Transverse colon (tissue), 4 donors: ENCODE measurements at regions not wholly inside any gene's neighbourhood (a gene's known extent, or its start where the extent isn't known, plus 50 kb on each side); places are given as distances from the start of the nearest gene placed in this dataset.

Source experiments
- DNase-seq: peaks from one replicate; pipeline ENCODE4 v3.0.0-alpha.2; 2019
- H3K27ac ChIP-seq, 4 donors: fragments of 200-600 bp; sonication (generic); 2 replicates each; pipeline ENCODE4 v1.5.1; 2016 to 2018; ENCODE audit warnings: inconsistent platforms in 4 of 4
- H3K27me3 ChIP-seq: fragments of 200-600 bp; sonication (generic); 2 replicates; pipeline ENCODE4 v1.5.1; 2017; ENCODE audit warnings: inconsistent platforms
- H3K36me3 ChIP-seq, 4 donors: fragments of 200-600 bp; sonication (generic); 2 replicates each; pipeline ENCODE4 v1.5.1; 2017 to 2019; ENCODE audit warnings: inconsistent platforms in 4 of 4
- H3K4me1 ChIP-seq, 4 donors: fragments of 200-600 bp; sonication (generic); 2 replicates each; pipeline ENCODE4 v1.5.1; 2017 to 2020; ENCODE audit warnings: inconsistent platforms in 4 of 4
- H3K4me3 ChIP-seq, 4 donors: fragments of 200-600 bp; sonication (generic); 1 replicate in 1 of 4; 2 replicates in 3 of 4; pipeline versions ENCODE4 v1.5.1 to v1.6.1; 2017 to 2019; ENCODE audit warnings: inconsistent platforms in 4 of 4
- H3K9me3 ChIP-seq, 2 donors: fragments of 200-600 bp; sonication (generic); 2 replicates each; pipeline ENCODE4 v1.5.1; 2017 to 2019; ENCODE audit warnings: inconsistent platforms in 2 of 2
- EP300 ChIP-seq: sonication (generic); formaldehyde crosslinking; IDR thresholded peaks from one replicate; pipeline ENCODE4 v1.6.1; 2017; ENCODE audit warnings: antibody characterized with exemption, low read depth
- POLR2A ChIP-seq: fragments of 450-650 bp; IDR thresholded peaks from one replicate; pipeline ENCODE4 v1.6.1; 2016; ENCODE audit warnings: antibody characterized with exemption, mild to moderate bottlenecking, moderate library complexity
- POLR2AphosphoS5 ChIP-seq, 3 donors: sonication (generic); formaldehyde crosslinking; IDR thresholded peaks; one replicate each; pipeline ENCODE4 v1.6.1; 2016; ENCODE audit warnings: antibody characterized with exemption in 3 of 3
- WGBS, 2 donors: methylation state at CpG; one replicate each; pipeline ENCODE4 v1.1.5; 2018; ENCODE audit warnings: low coverage in 1 of 2; 5-methylcytosine and 5-hydroxymethylcytosine counted together
- in situ Hi-C, 4 donors: fragments of 200-750 bp; cut with MboI; loops; one replicate each; pipeline versions ENCODE4 v1.15.0 to v1.15.1; 2017; ENCODE audit warnings: low sequenced_read_pairs in 3 of 4, low pct_ligation_motif_present in 1 of 4, low pct_unique_long_range_greater_than_20kb in 1 of 4
- intact Hi-C: fragments of 100-400 bp; cut with DNase I; formaldehyde crosslinking; loops from one replicate; pipeline ENCODE4 v1.15.1; 2023; ENCODE audit warnings: low total_unique reads
- TF ChIP-seq, protein P1 (sequence below), 5 experiments: fragments of 200-600 bp in 3 of 5; fragments of 450-650 bp in 2 of 5; sonication (generic) in 3 of 5; IDR thresholded peaks; 1 replicate in 2 of 5; 2 replicates in 3 of 5; pipeline ENCODE4 v1.5.1; 2016 to 2017; ENCODE audit warnings: antibody characterized with exemption in 5 of 5, inconsistent platforms in 3 of 5, mild to moderate bottlenecking in 2 of 5, moderate library complexity in 1 of 5

DNA sequence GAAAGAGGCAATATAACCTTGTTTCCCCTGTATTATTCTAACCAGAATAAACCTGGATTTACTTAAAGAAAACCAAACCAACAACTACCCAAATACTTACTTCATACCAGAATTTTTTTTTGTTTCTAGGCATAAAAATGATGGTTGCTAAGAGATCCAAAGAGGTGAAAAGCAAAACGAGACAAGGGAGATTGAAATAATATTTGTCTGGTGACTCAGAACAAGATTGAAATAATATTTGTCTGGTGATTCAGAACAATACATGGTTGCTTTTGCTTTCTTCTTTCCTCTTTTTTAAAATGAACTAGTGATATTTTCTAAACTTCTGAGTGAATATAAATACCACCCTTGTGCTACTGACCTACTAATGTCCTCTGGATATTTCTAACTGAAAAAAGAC is 592.9 kb downstream of the KCTD12 start:
- WGBS, 2 donors, result 15 to 19% methylated on average over 1 of the region's 1 CpG
- Histone ChIP-seq H3K9me3 (no peaks in the 10 kb centered on the region), H3K27ac (no peak overlapping the region), H3K27me3 (no peaks in the 10 kb centered on the region), H3K4me3 (no peak overlapping the region), H3K4me1 (no peaks in the 10 kb centered on the region), H3K36me3 (no peaks in the 10 kb centered on the region)
- intact Hi-C loops (no loop called here), in situ Hi-C loops (no loop called here)
- TF ChIP-seq, protein P1, sequence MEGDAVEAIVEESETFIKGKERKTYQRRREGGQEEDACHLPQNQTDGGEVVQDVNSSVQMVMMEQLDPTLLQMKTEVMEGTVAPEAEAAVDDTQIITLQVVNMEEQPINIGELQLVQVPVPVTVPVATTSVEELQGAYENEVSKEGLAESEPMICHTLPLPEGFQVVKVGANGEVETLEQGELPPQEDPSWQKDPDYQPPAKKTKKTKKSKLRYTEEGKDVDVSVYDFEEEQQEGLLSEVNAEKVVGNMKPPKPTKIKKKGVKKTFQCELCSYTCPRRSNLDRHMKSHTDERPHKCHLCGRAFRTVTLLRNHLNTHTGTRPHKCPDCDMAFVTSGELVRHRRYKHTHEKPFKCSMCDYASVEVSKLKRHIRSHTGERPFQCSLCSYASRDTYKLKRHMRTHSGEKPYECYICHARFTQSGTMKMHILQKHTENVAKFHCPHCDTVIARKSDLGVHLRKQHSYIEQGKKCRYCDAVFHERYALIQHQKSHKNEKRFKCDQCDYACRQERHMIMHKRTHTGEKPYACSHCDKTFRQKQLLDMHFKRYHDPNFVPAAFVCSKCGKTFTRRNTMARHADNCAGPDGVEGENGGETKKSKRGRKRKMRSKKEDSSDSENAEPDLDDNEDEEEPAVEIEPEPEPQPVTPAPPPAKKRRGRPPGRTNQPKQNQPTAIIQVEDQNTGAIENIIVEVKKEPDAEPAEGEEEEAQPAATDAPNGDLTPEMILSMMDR (IDR thresholded peaks at IDR 0.05), result no peak
- TF ChIP-seq EP300 (no peak), POLR2A (no peak), POLR2AphosphoS5 (IDR thresholded peaks at IDR 0.05) (no peak)
- no peak for DNase-seq

DNA sequence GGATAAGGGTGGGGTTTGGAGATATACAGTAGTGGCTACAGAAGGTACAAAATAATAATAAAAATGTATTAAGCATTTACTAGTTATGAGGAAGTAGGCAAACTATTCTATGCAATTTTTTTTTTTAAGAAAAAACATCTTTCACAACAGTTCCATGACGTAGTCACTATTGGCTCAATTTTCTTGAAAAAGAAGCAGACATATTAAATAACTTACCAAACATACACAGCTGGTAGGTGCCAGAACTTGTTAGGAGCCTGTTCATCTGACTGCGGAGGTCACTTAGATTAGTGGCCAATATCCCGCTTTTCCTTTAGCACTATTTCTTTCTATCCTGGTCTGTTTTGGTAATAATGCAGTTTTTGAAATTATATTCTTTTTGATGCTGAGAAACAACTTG is 593.5 kb downstream of the KCTD12 start:
- Histone ChIP-seq H3K4me1 (no peaks in the 10 kb centered on the region), H3K4me3 (no peak overlapping the region), H3K9me3 (no peaks in the 10 kb centered on the region), H3K27ac (no peak overlapping the region), H3K27me3 (no peaks in the 10 kb centered on the region), H3K36me3 (no peaks in the 10 kb centered on the region)
- no peak for DNase-seq
- WGBS, 2 donors, result 91 to 100% methylated on average over 3 of the region's 3 CpGs
- TF ChIP-seq, protein P1 (IDR thresholded peaks at IDR 0.05), result no peak
- TF ChIP-seq EP300 (no peak), POLR2A (no peak), POLR2AphosphoS5 (IDR thresholded peaks at IDR 0.05) (no peak)
- intact Hi-C loops, result no loop called here
- in situ Hi-C loops, result no loop called here

DNA sequence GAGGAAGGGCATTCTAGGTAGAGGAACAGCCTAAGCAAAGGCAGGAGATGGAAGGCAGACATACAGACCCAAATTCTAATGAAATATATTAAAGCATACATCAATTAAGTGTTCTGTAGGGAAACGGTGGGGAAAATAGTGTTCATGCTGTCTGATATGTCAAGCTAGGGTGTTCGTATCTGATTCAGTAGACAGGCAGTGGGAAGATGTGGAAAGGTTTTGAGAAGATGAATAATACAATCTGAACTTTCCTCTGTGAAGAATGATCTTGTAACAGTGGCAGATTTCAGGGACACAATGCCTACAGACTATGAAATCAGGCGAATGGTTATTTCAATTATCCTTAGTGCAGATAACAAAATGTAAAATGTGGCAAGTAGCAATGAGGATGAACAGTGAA is 594.2 kb downstream of the KCTD12 start:
- Histone ChIP-seq H3K27ac (no peak overlapping the region), H3K9me3 (no peaks in the 10 kb centered on the region), H3K4me3 (no peak overlapping the region), H3K36me3 (no peaks in the 10 kb centered on the region), H3K27me3 (no peaks in the 10 kb centered on the region), H3K4me1 (no peaks in the 10 kb centered on the region)
- in situ Hi-C loops (no loop called here), intact Hi-C loops (no loop called here)
- DNase-seq, result no peak
- TF ChIP-seq POLR2A, result no peak
- no peak for TF ChIP-seq POLR2AphosphoS5 (IDR thresholded peaks at IDR 0.05)
- TF ChIP-seq, protein P1 (IDR thresholded peaks at IDR 0.05), result no peak
- no peak for TF ChIP-seq EP300
- 75 to 94% methylated on average over 3 of the region's 3 CpGs for WGBS, 2 donors

DNA sequence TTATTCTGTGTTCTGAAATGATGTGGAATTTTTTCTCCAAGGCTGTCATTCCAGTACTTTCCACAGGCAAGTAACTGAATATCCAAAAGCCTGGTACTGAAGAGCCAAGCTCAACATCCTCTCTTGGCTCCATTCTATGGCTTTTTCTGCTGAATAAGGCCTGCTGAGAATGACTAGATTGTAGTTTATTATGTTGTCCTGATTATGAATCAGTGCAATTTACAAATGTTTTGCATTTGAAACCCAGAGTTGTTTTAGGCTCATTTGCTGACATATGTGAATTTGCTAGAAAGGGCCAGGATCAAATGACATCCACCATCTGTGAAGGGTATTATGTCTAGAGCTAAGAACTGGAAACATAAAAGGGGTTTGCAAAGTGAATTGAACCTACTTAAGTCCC is 596.6 kb downstream of the KCTD12 start:
- H3K27me3 ChIP-seq, result no peaks in the 10 kb centered on the region
- intact Hi-C loops (no loop called here), in situ Hi-C loops (no loop called here)
- H3K4me3 ChIP-seq, result no peak overlapping the region
- TF ChIP-seq POLR2AphosphoS5 (IDR thresholded peaks at IDR 0.05) (no peak), POLR2A (no peak), EP300 (no peak)
- TF ChIP-seq, protein P1 (IDR thresholded peaks at IDR 0.05), result no peak
- H3K36me3 ChIP-seq, result no peaks in the 10 kb centered on the region
- H3K9me3 ChIP-seq, result no peaks in the 10 kb centered on the region
- H3K27ac ChIP-seq, result no peak overlapping the region
- no peaks in the 10 kb centered on the region for H3K4me1 ChIP-seq
- DNase-seq, result no peak
